Fibroblast of the aortic adventitia (primary cell): ENCODE measurements at regions not wholly inside any gene's neighbourhood (a gene's known extent, or its start where the extent isn't known, plus 50 kb on each side); places are given as distances from the start of the nearest gene placed in this dataset.
"Not testable (repeated sequence)": the region's sequence is repeated elsewhere in the genome, so short reads cannot be mapped to it uniquely, and the experiment has no call there.

Experiments
- DNase-seq: peaks from one replicate; pipeline ENCODE4 v3.0.0-alpha.2; 2010; ENCODE audit warnings: low read depth
- H3K4me3 ChIP-seq: 2 replicates; pipeline ENCODE4 v1.5.1; 2011; ENCODE audit warnings: low read depth, mild to moderate bottlenecking, control low read depth, low read length, moderate library complexity
- TF ChIP-seq, protein P1 (sequence below): IDR thresholded peaks from 2 replicates; pipeline ENCODE4 v1.5.1; 2011; ENCODE audit warnings: mild to moderate bottlenecking, low read length, control low read depth, inconsistent platforms; ENCODE audit not compliant: insufficient read depth

DNA sequence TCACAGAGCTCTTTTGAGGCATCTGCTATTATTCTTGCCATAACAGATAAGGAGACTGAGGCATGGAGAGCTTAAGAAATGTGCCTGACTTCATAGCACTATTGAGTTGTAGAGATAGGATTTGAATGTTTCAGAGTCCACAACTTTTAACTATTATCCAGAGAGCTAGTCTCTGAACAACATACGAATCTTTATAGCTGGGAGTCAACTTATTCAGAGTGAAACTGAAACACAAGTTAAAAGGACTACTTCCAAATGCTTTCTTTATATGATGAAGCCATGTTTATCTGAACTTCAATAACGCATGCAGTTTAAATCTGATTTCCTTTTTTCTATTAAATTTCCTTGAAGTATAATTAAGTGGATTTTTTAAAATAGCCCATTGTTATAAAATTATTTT, 268.8 kb downstream of the IKZF2 start:
- TF ChIP-seq, protein P1, sequence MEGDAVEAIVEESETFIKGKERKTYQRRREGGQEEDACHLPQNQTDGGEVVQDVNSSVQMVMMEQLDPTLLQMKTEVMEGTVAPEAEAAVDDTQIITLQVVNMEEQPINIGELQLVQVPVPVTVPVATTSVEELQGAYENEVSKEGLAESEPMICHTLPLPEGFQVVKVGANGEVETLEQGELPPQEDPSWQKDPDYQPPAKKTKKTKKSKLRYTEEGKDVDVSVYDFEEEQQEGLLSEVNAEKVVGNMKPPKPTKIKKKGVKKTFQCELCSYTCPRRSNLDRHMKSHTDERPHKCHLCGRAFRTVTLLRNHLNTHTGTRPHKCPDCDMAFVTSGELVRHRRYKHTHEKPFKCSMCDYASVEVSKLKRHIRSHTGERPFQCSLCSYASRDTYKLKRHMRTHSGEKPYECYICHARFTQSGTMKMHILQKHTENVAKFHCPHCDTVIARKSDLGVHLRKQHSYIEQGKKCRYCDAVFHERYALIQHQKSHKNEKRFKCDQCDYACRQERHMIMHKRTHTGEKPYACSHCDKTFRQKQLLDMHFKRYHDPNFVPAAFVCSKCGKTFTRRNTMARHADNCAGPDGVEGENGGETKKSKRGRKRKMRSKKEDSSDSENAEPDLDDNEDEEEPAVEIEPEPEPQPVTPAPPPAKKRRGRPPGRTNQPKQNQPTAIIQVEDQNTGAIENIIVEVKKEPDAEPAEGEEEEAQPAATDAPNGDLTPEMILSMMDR = no peak
- no peak overlapping the region for H3K4me3 ChIP-seq
- DNase-seq = no peak

DNA sequence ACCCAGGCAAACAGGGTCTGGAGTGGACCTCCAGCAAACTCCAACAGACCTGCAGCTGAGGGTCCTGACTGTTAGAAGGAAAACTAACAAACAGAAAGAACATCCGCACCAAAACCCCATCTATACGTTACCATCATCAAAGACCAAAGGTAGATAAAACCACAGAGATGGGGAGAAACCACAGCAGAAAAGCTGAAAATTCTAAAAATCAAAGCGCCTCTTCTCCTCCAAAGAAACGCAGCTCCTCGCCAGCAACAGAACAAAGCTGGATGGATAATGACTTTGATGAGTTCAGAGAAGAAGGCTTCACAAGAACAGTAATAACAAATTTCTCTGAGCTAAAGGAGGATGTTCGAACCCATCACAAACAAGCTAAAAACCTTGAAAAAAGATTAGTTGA, 274.9 kb downstream of the IKZF2 start:
- H3K4me3 ChIP-seq, DNase-seq: not testable (repeated sequence)

DNA sequence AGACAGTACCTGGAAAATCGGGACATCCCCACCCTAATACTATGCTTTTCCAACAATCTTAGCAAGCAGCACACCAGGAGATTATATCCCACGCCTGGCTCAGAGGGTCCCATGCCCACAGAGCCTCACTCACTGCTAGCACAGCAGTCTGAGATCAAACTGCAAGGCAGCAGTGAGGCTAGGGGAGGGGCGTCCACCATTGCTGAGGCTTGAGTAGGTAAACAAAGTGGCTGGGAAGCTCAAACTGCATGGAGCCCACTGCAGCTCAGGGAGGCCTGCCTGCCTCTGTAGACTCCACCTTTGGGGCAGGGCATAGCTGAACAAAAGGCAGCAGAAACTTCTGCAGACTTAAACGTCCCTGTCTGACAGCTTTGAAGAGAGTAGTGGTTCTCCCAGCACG, 275.5 kb downstream of the IKZF2 start:
- not testable (repeated sequence) for DNase-seq, H3K4me3 ChIP-seq

DNA sequence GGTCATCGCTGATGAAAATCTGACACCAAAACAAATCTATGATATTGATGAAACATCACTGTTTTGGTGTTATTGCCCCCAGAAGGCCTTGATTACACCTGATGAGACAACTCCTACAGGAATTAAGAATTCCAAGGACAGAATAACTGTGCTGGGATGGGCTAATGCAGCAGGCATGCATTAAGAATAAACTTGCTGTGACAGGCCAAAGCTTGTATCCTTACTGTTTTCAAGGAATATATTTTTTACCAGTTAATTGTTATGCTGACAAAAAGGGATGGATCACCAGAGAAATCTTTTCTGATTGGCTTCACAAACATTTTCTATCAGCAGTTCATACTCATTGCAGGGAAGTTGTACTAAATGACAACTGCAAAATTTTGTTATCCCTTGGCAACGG, 278.2 kb downstream of the IKZF2 start:
- no peak for DNase-seq
- no peak overlapping the region for H3K4me3 ChIP-seq
- TF ChIP-seq, protein P1 = no peak

DNA sequence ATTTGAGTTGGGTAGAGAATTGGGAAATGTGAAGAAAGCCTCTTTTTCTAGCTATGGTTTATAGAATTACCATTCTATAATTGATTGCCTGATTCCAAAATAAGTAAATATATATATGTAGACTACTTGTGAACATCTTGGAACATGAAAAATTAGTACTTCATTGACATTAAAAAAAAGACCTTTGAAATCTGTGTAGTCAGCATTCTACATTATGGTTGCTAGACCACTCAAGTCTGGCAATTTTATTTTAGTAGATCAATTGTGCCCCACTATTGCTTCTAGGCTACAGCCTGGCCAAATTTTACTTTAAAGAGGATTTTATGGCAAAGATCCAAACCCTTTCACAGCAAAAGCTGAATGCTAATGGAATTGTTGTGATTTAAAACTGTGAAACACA, 279.8 kb downstream of the IKZF2 start:
- no peak overlapping the region for H3K4me3 ChIP-seq
- TF ChIP-seq, protein P1 = no peak
- DNase-seq = no peak

DNA sequence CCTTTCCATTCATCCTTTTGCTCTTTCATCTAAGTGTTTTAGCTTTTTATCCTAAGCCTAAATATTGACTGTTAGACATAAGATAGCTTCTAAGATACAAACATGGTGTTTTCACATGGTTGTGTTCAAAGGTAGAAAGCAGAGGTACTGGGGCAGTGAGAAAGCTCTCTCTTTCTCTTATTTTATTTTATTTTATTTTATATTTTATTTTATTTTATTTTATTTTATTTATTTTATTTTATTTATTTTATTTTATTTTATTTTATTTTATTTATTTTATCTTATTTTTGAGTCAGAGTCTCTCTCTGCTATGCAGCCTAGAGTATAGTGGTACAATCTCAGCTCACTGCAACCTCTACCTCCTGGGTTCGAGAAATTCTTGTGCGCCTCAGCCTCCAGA, 287.2 kb downstream of the IKZF2 start:
- DNase-seq = no peak
- TF ChIP-seq, protein P1 = no peak

DNA sequence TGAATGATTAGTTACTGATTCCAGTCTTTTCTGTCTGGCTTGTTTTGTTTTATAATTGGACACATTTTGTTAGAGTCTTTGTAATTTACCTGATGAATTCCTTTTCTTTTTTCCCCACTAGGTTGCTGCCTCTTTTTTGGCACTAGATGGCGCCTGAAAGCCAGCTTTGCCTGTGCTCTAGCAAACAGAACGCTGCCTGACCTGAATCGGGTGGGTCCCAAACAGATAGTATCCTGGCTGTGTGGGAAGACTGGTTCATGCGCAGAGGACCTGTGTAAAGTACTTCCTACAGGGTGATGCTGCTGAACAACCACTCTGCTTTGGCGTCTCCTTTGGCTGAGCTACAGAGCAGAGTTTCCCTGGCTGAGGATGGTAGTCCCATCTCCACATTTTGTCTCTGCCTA, 288.2 kb downstream of the IKZF2 start:
- H3K4me3 ChIP-seq = no peak overlapping the region
- TF ChIP-seq, protein P1 = peak; percentile 48
- peak; percentile 28 for DNase-seq

More for the DNA sequence above, 287.2 kb downstream of the IKZF2 start:
- no peak overlapping the region for H3K4me3 ChIP-seq

DNA sequence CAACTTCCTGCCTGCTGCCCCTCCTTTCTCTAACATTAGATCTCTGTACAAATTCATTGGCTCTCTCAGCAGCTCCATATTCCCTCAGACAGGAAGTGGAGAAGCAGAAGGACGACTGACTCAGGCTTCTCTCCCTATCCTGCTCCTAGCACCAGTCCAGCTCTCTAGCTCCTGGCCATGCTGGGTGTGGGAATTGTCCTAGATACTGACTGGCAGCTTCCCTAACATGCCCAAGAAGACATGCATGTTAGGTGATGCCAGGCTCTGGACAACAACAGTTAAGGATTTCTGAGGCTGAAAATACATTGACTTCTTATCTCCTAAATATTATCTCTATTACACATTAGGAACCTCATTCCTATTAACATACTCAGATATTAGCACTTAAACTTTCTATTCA, 292.9 kb downstream of the IKZF2 start:
- no peak for DNase-seq
- TF ChIP-seq, protein P1 = no peak
- no peak overlapping the region for H3K4me3 ChIP-seq
